ENCODE measurements at regions not wholly inside any gene's neighbourhood (a gene's known extent, or its start where the extent isn't known, plus 50 kb on each side); places are given as distances from the start of the nearest gene placed in this dataset.

GRCh38 chr6:164159061-164159460, 744.5 kb downstream of the QKI start:
- in situ Hi-C loops (cut with MboI; ENCODE audit: low sequenced_read_pairs in 4 of 4): no loop called here
- Histone ChIP-seq H3K4me1 (peaks cover 10 to 13% of the 10 kb centered on the region in 2 donors), H3K4me3 (no peak overlapping the region), H3K9me3 (no peaks in the 10 kb centered on the region), H3K27ac (no peak overlapping the region), H3K36me3 (no peaks in the 10 kb centered on the region), H3K27me3 (no peaks in the 10 kb centered on the region)
- TF ChIP-seq CTCF (IDR thresholded peaks at IDR 0.05 in 4 of 5, conservative IDR thresholded peaks at IDR 0.05 in 1 of 5) (no peak), POLR2A (IDR thresholded peaks at IDR 0.05) (no peak)
- ATAC-seq (no peak), DNase-seq (no peak)
- intact Hi-C loops (cut with DNase I; ENCODE audit: low total_unique reads): no loop called here

- peak; percentile 85 to 92 for ATAC-seq
These were observed 740.1 kb downstream of the QKI start for GRCh38 chr6:164154588-164154987.

GRCh38 chr6:164152611-164153010, 738.1 kb downstream of the QKI start:
- Histone ChIP-seq H3K36me3 (no peaks in the 10 kb centered on the region), H3K4me3 (no peak overlapping the region), H3K27ac (no peak overlapping the region), H3K9me3 (no peaks in the 10 kb centered on the region), H3K4me1 (peaks cover 22 to 40% of the 10 kb centered on the region in 2 donors), H3K27me3 (no peaks in the 10 kb centered on the region)
- ATAC-seq (no peak), DNase-seq (no peak)
- intact Hi-C loops (cut with DNase I; ENCODE audit: low total_unique reads) (no loop called here), in situ Hi-C loops (cut with MboI; ENCODE audit: low sequenced_read_pairs in 4 of 4) (no loop called here)
- no peak for TF ChIP-seq POLR2A (IDR thresholded peaks at IDR 0.05)
- no peak for TF ChIP-seq CTCF (IDR thresholded peaks at IDR 0.05 in 4 of 5, conservative IDR thresholded peaks at IDR 0.05 in 1 of 5)

More at GRCh38 chr6:164154588-164154987, 740.1 kb downstream of the QKI start:
- in situ Hi-C loops (cut with MboI; ENCODE audit: low sequenced_read_pairs in 4 of 4): no loop called here
- intact Hi-C loops (cut with DNase I; ENCODE audit: low total_unique reads): no loop called here
- DNase-seq: no peak
- Histone ChIP-seq H3K9me3 (no peaks in the 10 kb centered on the region), H3K27ac (peak overlapping the region in 2 of 4 donors; percentile 54 to 70), H3K27me3 (no peaks in the 10 kb centered on the region), H3K36me3 (no peaks in the 10 kb centered on the region), H3K4me3 (no peak overlapping the region), H3K4me1 (peaks cover 11 to 30% of the 10 kb centered on the region in 2 donors)
- TF ChIP-seq POLR2A (IDR thresholded peaks at IDR 0.05) (no peak), CTCF (IDR thresholded peaks at IDR 0.05 in 4 of 5, conservative IDR thresholded peaks at IDR 0.05 in 1 of 5) (no peak)

GRCh38 chr6:164151161-164152120, 736.9 kb downstream of the QKI start:
- no peak overlapping the region for H3K4me3 ChIP-seq
- peak overlapping the region in 2 of 4 donors; percentile 23 to 37 for H3K27ac ChIP-seq
- no peaks in the 10 kb centered on the region for H3K9me3 ChIP-seq
- intact Hi-C loops (cut with DNase I; ENCODE audit: low total_unique reads) (no loop called here), in situ Hi-C loops (cut with MboI; ENCODE audit: low sequenced_read_pairs in 4 of 4) (no loop called here)
- no peak for TF ChIP-seq POLR2A (IDR thresholded peaks at IDR 0.05)
- TF ChIP-seq CTCF (IDR thresholded peaks at IDR 0.05 in 4 of 5, conservative IDR thresholded peaks at IDR 0.05 in 1 of 5): no peak
- H3K36me3 ChIP-seq: no peaks in the 10 kb centered on the region
- H3K4me1 ChIP-seq: peaks cover 22 to 40% of the 10 kb centered on the region in 2 donors
- ATAC-seq: peak in 1 of 2 donors; percentile 37
- H3K27me3 ChIP-seq: no peaks in the 10 kb centered on the region
- peak in 1 of 2 donors; percentile 35 for DNase-seq

All from gastrocnemius medialis (tissue), 4 donors.